ENCODE measurements at regions not wholly inside any gene's neighbourhood (a gene's known extent, or its start where the extent isn't known, plus 50 kb on each side); places are given as distances from the start of the nearest gene placed in this dataset.
"Not testable (repeated sequence)": the region's sequence is repeated elsewhere in the genome, so short reads cannot be mapped to it uniquely, and the experiment has no call there.

DNA sequence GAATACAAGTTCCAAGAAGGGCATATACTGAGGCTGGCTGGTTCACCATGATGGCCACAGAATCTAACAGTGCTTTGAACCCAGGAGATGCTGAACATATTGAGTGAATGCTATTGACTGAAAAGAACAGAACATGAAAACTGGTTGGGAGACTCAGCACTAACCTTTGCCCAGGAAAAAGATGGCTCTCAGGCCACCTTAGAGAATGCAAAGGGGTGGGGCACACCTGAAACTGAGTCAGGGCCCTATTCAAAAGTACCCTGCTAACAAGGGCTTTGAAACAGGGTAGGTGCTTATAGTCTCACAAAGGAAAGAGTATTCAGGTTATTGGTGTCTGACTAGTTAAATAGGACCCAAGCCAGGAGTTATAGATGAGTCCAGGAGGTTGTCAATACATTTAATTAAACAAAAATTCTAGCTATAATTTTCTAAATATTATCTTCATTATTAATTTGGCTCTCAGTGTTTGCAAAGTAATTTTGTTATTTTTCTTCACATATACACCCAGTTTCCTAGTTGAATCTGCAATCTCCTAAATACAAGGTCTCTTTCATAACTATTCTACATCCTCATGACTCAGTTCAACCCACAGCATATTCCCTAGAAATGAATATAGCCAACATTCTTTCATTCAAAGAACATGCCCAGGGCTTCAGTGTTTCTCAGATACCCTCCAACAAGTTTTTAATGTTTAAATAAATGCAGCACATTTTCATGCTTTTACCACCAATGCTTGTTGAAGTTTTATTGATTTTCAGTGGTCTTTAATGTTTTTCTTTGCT, 144.2 kb upstream of the RAPGEF2 start:
- DNase-seq (ENCODE audit: low spot score) = no peak

DNA sequence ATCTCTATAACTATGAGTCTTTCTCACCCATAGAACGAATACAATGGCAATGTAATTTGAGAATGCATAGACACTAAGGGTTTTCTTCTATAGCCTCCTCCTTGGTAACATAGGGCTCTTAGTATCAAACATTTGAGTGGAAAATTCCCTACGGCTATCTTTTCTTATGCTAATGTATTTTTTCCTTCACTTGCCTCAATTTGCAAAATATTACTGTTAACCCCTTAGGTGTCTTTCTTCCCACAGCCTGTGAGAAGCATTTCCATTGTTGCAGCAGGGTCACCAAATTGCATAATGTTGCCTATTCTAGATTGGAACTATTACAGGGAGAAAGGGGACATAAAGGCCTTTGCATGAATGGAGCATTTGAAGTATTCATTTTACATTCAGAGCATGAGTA, 140.5 kb upstream of the RAPGEF2 start:
- no peak for DNase-seq (ENCODE audit: low spot score)

DNA sequence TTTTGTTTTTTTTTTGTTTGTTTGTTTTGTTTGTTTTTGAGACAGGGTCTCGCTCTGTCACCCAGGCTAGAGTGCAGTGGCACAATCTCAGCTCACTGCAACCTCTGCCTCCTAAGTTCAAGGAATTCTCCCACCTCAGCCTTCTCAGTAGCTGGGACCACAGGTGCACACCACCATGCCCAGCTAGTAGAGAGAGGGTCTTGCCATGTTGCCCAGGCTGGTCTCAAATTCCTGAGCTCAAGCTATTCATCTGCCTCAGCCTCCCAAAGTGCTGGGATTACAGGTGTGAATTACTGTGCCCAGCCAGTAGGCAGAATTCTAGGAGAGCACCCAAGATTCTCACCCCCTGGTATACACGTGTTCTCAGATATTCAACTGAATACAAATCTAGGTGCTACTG, 139.6 kb upstream of the RAPGEF2 start:
- not testable (repeated sequence) for DNase-seq (ENCODE audit: low spot score)

DNA sequence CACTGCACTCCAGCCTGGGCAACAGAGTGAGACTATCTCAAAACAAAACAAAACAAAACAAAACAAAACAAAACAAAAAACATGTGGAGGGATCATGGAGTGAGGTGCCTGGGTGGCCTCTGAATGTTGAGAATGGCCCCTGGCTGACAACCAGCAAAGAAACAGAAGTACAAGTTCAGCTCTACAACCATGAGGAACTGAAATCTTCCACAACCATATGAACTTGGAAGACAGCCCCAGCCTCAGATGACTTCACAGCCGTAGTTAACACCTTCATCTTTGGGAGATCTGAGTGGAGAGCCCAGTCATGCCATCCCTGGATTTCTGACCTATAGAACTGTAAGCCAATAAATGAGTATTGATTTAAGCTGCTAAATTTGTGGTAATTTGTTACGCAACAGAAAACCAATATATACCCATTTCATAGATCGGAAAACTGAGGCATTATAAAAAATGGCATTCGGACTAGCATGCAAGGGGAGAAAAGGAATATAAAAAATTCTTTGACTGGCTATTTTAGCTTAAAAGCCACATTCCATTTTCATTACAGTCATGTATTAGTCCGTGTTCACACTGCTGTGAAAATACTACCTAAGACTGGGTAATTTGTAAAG, 138.7 kb upstream of the RAPGEF2 start:
- DNase-seq (ENCODE audit: low spot score) = peak; percentile 12

DNA sequence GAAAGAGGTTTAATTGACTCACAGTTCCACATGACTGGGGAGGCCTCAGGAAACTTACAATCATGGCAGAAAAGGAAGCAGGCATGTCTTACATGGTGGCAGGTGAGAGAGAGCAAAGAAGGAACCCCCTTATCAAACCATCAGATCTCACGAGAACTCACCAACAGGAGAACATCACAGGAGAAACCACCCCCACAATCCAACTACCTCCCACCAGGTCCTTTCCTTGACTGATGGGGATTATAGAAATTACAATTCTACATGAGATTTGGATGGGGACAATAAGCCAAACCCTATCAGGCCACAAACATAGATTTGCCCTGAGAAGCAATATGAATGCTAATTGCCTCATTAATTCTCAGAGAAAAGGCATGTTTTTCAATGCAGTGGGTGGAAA, 138.2 kb upstream of the RAPGEF2 start:
- DNase-seq (ENCODE audit: low spot score) = no peak

DNA sequence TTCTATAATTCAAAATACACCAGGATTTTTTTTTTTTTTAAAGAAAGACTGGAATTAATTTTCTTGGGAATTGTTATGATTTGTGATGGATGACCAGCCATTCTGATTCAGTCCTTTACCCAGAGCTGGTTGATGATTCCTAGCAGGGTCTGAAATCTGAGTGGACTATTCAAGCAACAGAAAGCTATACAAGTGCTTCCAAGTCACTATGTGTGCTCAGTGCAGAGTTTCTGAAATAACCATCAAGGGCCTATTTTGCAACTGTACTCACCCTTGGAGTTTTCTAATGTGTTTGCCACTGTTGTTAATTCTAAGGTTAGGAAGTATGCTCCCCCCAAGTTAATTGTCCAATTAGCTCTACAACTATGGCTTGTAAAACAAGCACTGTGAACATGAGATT, 137.7 kb upstream of the RAPGEF2 start:
- no peak for DNase-seq (ENCODE audit: low spot score)

DNA sequence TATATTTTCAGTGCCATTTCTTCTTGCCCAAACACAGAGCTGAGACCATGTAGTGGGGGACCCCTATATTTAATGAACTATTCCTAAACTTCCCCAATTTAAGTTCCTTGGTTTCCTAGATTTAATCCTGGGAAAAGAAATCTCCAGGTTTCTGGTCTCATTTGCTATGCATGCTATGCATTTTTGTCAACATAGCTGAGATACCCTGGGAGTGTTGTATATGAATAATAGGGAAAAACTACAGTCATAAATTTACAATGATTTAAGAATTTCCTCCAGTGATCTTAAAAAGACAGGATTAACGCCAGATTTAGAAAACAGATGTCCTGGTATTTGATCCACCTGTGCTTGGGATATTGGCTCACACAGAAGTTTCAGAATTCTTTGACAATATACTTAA, 136.8 kb upstream of the RAPGEF2 start:
- DNase-seq (ENCODE audit: low spot score) = no peak

DNA sequence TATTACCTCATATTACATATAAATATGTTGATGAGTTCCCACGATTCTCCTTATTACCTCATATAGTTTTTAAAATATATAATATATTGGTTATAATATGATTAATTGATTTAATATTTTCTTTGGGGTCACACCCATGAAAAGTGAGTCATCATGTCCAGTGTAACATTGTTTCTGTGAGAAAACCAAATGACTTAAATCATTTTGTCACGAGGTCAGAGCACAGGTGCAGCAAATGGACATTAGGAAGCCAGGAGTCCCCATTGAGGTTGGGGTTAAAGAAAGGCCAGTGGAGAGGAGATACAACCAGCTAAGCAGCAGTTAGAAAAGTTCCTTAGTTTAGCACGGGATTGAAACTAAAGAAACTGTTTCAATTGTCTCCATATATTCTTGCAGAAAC, 133.9 kb upstream of the RAPGEF2 start:
- no peak for DNase-seq (ENCODE audit: low spot score)

DNA sequence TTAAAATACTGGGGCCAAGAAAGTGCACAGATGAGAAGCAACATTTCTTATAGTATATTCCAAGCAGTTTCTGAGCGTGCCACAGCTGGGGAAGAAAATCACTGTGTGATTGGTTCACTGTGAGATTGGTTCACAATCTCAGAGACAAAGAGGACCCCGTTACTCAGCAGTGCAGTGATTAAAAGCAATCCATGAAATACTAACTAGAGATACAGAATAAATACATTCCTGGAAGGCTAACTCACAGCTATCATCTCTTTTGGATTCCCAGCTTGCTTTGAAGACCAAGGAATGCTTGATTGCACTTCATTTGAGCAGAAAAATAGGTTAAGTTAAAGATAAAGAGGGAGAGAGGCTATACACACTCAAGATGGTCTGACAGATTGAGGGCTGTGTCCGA, 132.1 kb upstream of the RAPGEF2 start:
- no peak for DNase-seq (ENCODE audit: low spot score)

DNA sequence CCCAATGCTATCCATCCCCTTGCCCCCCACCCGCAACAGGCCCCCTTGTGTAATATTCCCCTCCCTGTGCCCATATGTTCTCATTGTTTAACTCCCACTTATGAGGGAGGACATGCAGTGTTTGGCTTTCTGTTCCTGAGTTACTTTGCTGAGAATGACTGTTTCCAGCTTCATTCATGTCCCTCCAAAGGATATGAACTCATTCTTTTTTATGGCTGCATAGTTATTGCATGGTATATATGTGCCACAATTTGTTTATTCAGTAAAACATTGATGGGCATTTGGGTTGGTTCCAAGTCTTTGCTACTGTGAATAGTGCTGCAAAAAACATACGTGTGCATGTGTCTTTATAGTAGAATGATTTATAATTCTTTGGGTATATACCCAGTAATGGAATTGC, 128.4 kb upstream of the RAPGEF2 start:
- DNase-seq (ENCODE audit: low spot score) = not testable (repeated sequence)

DNA sequence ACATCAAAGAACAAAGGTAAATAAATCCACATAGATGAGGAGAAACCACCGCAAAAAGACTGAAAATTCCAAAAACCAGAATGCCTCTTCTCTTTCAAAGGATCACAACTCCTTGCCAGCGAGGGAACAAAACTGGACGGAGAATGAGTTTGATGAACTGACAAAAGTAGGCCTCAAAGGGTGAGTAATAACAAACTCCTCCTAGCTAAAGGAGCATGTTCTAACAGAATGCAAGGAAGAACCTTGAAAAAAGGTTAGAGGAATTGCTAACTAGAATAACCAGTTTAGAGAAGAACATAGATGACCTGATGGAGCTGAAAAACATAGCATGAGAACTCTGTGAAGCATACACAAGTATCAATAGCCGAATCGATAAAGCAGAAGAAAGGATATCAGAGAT, 122.2 kb upstream of the RAPGEF2 start:
- not testable (repeated sequence) for DNase-seq (ENCODE audit: low spot score)

DNA sequence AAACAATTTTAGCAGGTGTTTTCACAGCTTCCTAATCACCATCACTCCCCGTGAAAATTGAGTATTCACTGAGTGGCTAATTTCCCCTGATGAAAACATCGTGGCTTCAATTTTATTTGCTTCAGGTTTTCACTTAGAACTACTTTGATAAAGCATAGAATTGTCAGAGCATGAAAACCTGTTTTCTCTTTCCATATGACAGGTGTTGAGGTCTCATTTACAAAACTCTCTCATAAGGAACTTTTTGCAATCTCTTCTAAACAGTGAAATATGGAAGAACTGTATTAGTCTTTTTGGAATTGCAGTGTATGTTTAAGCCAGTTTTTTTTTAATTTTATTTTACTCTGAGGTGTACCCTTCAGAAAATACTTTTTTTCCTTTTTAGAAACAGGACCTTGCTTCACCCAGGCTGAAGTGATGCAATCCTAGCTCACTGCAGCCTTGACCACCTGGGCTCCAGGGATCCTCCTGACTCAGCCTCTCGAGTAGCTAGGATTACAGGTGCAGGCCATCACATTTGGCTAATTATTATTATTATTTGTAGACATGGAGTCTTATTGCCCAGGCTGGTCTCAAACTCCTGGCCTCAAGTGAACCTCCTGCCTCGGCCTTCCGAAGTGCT, 111.2 kb upstream of the RAPGEF2 start:
- no peak for DNase-seq (ENCODE audit: low spot score)

DNA sequence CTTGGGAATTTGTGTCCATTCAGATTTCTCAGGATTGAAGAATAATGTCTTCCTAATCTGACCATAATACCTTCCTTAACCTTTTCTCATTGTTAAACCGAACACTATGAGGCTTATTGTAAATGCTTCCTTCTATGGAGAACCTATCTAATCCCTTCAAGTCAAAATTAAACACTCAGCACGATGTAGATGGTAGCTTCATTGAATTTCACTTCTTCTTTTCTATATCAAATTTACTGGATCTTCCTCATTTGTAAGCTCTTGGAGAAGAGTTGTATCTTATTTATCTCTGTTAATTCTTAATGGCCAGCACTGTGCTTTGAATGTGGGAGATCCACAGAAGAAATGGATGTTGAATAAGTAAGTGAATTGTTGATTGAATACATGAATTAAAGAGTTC, 109.0 kb upstream of the RAPGEF2 start:
- DNase-seq (ENCODE audit: low spot score) = no peak

DNA sequence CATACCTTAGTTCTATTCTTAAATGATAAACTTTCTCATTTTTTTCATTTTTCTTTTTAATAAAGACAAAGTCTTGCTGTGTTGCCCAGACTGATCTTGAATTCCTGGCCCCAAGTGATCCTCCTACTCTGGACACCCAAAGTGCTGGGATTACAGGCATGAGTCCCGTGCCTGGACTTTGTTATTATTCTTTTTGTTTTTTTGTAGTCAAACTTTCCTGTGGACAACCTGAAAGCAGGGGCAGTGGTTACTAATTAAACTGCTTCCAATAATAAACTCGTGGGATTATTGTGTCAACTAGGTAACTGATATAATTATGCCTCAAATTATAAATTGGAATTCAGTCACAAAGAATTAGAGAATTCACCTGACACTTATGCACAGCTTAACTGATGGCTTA, 107.8 kb upstream of the RAPGEF2 start:
- DNase-seq (ENCODE audit: low spot score) = no peak

DNA sequence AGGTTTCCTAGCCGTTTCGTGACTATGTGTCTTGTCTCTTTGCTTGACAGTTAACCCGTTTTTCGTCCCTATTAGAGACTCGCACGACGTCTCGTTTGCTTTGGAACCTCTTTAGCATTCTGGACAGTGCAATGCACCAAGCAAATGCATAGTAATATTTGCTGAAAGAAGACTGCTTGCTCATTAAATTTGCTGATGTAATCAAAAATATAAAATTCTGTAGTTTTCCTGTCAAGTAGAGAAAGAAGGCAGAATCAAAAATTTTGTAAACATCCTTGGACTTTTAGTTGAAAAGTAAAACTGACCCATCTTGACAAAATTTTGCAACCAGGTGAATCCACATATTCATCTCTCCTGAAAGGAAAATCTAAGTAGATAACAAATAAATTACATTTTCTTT, 106.9 kb upstream of the RAPGEF2 start:
- DNase-seq (ENCODE audit: low spot score) = no peak

DNA sequence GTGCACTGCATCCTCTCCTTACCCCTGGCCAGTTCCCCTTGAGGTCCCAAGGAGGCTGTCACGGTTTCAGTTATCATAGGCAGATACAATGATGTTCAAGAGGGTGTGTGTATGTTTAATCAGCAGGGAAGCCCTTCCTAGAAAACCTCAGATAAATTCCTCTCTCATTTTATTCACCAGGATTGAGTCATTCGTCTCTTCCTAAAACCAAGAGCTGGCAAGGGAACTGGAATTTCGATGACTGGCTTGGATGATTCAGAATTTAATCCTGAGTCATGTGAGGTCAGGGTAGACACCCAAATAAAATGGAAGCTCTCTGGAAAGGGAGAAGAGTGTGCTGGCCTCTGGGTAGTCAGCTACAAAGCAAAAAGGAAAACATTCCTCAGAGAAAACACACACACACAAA, 106.2 kb upstream of the RAPGEF2 start:
- no peak for DNase-seq (ENCODE audit: low spot score)

DNA sequence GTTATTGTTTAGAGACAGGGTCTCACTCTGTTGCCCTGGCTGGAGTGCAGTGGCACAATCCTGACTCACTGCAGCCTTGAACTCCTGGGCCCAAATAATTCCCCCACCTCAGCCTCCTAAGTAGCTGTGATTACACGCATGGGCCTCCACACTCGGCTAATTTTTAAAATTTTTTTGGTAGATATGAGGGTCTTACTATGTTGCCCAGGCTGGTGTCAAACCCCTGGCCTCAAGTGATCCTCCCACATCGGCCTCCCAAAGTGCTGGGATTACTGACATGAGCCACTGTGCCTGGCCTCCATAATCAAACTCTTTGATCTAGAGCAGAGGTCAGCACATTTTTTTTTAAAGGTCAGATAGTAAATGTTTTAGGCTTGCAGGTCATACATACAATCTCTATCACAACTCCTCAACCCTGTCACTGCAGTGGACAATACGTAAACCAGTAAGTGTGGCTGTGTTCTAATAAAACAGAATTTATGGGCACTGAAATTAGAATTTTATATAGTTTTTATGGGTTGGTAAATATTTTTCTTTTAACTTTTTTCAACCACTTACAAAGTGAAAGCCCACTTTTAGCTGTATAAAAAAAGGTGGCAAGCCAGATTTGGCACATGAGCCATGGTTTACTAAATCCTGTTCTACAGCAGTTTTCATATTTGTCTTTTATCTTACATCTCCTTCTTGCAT, 105.1 kb upstream of the RAPGEF2 start:
- no peak for DNase-seq (ENCODE audit: low spot score)

DNA sequence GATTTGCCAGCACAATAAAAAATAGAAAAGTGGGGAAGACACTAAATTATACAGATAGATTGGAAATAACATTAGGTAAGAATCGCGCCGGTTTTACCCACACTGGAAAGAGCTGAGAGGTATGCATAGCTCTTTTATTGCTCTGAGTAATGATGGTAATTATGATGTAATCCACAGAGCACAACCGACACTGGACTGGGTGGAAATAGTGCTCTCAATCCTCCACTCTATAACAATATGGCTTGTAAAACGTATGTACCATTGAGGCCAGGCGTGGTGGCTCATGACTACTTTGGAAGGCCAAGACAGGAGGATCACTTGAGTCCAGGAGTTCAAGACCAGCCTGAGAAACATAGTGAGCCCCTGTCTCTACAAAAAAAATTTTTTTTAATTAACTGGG, 104.3 kb upstream of the RAPGEF2 start:
- DNase-seq (ENCODE audit: low spot score) = no peak

DNA sequence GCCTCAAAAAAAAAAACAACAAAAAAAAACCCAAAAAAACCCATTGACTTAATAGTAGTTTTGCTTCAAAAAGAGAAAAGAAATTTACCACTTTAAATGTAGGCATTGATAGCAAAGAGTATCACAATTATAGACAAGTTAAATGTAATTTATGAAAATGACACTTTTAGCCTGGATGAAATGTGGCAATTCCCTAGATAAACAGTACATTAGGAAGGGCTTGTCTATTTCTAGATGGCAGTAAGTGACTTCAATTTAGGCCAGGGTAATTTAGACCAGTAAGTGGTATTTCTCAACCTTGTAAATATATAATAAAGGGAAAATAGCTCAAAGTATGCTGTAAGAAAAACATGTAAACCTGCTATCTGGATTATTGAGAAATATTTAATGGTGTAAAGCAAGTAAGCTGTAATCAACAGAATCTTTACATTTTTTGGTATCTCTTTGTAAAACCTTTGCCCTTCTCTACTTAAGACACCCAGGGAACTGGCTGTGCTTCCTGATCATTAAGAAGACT, 103.7 kb upstream of the RAPGEF2 start:
- DNase-seq (ENCODE audit: low spot score) = no peak

DNA sequence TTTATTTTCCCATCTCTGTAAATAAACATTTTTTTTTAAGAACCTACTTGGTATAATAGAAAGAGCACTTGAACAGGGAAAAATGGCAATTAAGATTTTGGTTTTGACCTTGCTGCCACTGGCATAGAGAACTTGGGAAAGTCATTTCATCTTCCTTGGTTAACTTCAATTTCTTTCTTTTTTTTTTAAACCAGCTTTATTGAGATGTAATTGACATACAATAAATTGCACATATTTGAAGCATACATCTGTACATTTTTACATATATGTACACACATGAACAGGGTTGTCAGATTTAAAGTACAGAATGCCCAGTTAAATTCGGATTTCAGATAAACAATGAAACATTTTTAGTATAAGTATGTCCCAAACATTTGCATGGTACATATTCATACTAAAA, 103.0 kb upstream of the RAPGEF2 start:
- no peak for DNase-seq (ENCODE audit: low spot score)

DNA sequence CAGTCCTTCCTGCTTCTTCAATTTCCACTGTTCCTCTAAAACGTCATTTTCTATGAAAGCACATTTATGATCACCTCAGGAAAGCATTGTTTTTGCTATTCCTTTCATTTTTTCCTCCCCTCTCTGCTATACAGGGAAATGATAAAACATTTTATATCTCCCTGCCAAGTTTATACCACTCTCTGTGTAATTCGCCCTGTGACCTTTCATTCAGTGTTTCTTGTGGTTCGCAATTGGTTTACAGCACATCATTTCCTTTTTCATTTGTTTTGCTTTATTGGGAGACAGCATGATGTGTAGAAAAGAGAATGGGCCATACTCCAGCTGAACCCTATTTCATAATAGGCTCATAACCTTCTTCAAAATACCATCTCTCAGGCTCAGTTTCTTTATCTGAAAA, 99.9 kb upstream of the RAPGEF2 start:
- DNase-seq (ENCODE audit: low spot score) = no peak

DNA sequence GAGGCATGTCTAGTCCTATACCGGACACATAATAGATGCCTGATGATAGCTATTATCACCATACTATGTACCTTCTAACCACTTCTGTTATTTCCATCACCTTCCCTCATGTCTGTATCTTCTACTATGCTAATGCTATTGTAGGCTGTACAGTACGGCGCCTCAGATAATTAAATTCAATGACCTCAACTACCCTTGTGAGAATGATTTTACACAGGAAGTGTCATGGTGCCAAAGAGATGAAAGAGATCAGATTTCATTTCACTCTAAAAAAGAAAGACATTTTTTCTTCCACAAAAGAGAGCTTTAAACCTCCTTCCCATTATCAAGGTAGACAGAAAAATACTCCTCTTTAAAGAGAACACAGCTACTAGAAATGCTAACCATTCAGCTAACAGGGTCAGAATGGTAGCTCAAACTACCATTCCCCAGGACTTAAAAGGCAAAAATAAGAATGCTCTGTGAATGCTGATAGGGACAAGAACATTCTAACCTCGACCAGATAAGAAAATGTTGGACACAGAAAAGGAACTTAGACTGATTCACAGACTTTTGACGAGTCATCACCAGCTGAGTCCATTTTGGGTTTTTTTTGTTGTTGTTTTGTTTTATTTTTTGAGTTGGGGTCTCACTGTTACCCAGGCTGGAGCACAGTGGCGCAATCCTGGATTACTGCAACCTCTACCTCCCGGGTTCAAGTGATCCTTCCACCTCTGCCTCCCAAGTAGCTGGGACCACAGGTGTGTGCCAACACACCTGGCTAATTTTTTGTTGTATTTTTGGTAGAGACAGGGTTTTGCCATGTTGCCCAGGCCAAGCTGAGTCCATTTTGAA, 99.2 kb upstream of the RAPGEF2 start:
- DNase-seq (ENCODE audit: low spot score) = no peak
